Neural progenitor cell (in vitro differentiated cells): ENCODE measurements at regions not wholly inside any gene's neighbourhood (a gene's known extent, or its start where the extent isn't known, plus 50 kb on each side); places are given as distances from the start of the nearest gene placed in this dataset.
A peak's percentile ranks its signal among the peaks of the same experiment; 100 is the strongest.
"Not testable (repeated sequence)": the region's sequence is repeated elsewhere in the genome, so short reads cannot be mapped to it uniquely, and the experiment has no call there.

Experiments
- DNase-seq: peaks from one replicate; pipeline ENCODE4 v3.0.0-alpha.2; 2016; ENCODE audit warnings: low spot score
- H2AFZ ChIP-seq: fragments of 200-600 bp; sonication (generic); replicated peaks from 2 replicates; pipeline ENCODE4 v1.6.1; 2016; ENCODE audit warnings: antibody characterized with exemption
- H3F3A ChIP-seq: fragments of 200-600 bp; sonication (generic); 2 replicates; pipeline ENCODE4 v1.6.1; 2016; ENCODE audit warnings: antibody characterized with exemption, low read depth
- H3K27ac ChIP-seq: fragments of 200-600 bp; sonication (generic); 2 replicates; pipeline ENCODE4 v1.5.1; 2016; ENCODE audit warnings: mild to moderate bottlenecking
- H3K27me3 ChIP-seq: fragments of 200-600 bp; sonication (generic); 2 replicates; pipeline ENCODE4 v1.6.1; 2016; ENCODE audit warnings: mild to moderate bottlenecking, moderate library complexity
- H3K36me3 ChIP-seq: fragments of 200-600 bp; sonication (generic); 2 replicates; pipeline ENCODE4 v1.5.1; 2016
- H3K4me1 ChIP-seq: fragments of 200-600 bp; sonication (generic); 2 replicates; pipeline ENCODE4 v1.6.1; 2016; ENCODE audit warnings: mixed run types
- H3K4me2 ChIP-seq: fragments of 200-600 bp; sonication (generic); 2 replicates; pipeline ENCODE4 v1.6.1; 2016
- H3K4me3 ChIP-seq: fragments of 200-600 bp; sonication (generic); 2 replicates; pipeline ENCODE4 v1.5.1; 2016
- H3K79me2 ChIP-seq: fragments of 200-600 bp; sonication (generic); 2 replicates; pipeline ENCODE4 v1.6.1; 2016; ENCODE audit warnings: low read depth
- H3K9ac ChIP-seq: fragments of 200-600 bp; sonication (generic); 2 replicates; pipeline ENCODE4 v1.6.1; 2016
- H3K9me3 ChIP-seq: fragments of 200-600 bp; sonication (generic); 2 replicates; pipeline ENCODE4 v1.5.1; 2016; ENCODE audit warnings: low read depth
- H4K20me1 ChIP-seq: fragments of 200-600 bp; sonication (generic); 2 replicates; pipeline ENCODE4 v1.6.1; 2016; ENCODE audit warnings: low read depth
- H3K27ac Mint-ChIP-seq: 3 replicates; pipeline ENCODE4 v1.8.0; 2021; ENCODE audit warnings: mixed read lengths
- H3K27me3 Mint-ChIP-seq: 2 replicates; pipeline ENCODE4 v1.8.0; 2022; ENCODE audit warnings: low read depth, mild to moderate bottlenecking, inconsistent platforms, moderate library complexity, mixed read lengths; ENCODE audit not compliant: insufficient read depth
- H3K36me3 Mint-ChIP-seq: 3 replicates; pipeline ENCODE4 v1.8.0; 2021; ENCODE audit warnings: mixed read lengths
- H3K4me1 Mint-ChIP-seq: 3 replicates; pipeline ENCODE4 v1.8.0; 2021; ENCODE audit warnings: mixed read lengths
- H3K4me3 Mint-ChIP-seq: 3 replicates; pipeline ENCODE4 v1.8.0; 2021; ENCODE audit warnings: mild to moderate bottlenecking, moderate library complexity, mixed read lengths
- H3K9me3 Mint-ChIP-seq: 3 replicates; pipeline ENCODE4 v1.8.0; 2020; ENCODE audit warnings: mixed read lengths
- CTCF ChIP-seq: fragments of 200-600 bp; sonication (generic); IDR thresholded peaks from 2 replicates; pipeline ENCODE4 v1.5.1; 2017; ENCODE audit warnings: antibody characterized with exemption, mild to moderate bottlenecking
- EZH2 ChIP-seq: fragments of 200-600 bp; sonication (generic); IDR thresholded peaks from 2 replicates; pipeline ENCODE4 v1.6.1; 2017; ENCODE audit warnings: antibody characterized with exemption, mild to moderate bottlenecking, moderate library complexity
- EZH2phosphoT487 ChIP-seq: fragments of 200-600 bp; sonication (generic); IDR thresholded peaks from 2 replicates; pipeline ENCODE4 v1.6.1; 2017; ENCODE audit warnings: antibody characterized with exemption

- DNase-seq = no peak
- H3K4me2 ChIP-seq = no peak overlapping the region
- Mint-ChIP-seq H3K9me3 (peaks cover 44% of the 10 kb centered on the region), H3K27me3 (no peaks in the 10 kb centered on the region), H3K36me3 (peaks cover 12% of the 10 kb centered on the region), H3K27ac (no peak overlapping the region), H3K4me3 (no peak overlapping the region), H3K4me1 (no peaks in the 10 kb centered on the region)
- no peaks in the 10 kb centered on the region for H4K20me1 ChIP-seq
- no peak overlapping the region for H3K27ac ChIP-seq
- no peak for TF ChIP-seq EZH2phosphoT487
- no peak for TF ChIP-seq CTCF
- TF ChIP-seq EZH2 = no peak
- H3K9me3 ChIP-seq = no peaks in the 10 kb centered on the region
- no peaks in the 10 kb centered on the region for H3K79me2 ChIP-seq
- no peak overlapping the region for H3K9ac ChIP-seq
- H3K4me1 ChIP-seq = no peaks in the 10 kb centered on the region
- no peaks in the 10 kb centered on the region for H3K36me3 ChIP-seq
- no peaks in the 10 kb centered on the region for H3F3A ChIP-seq
- no peaks in the 10 kb centered on the region for H3K27me3 ChIP-seq
- H3K4me3 ChIP-seq = no peak overlapping the region
- no peak overlapping the region for H2AFZ ChIP-seq
Measured at GRCh38 chr13:80704369-80704768, 363.4 kb upstream of the SPRY2 start.

GRCh38 chr13:80695841-80696240, 354.9 kb upstream of the SPRY2 start:
- no peaks in the 10 kb centered on the region for H4K20me1 ChIP-seq
- H3K4me2 ChIP-seq = no peak overlapping the region
- H3K9me3 ChIP-seq = no peaks in the 10 kb centered on the region
- no peaks in the 10 kb centered on the region for H3F3A ChIP-seq
- H3K27me3 Mint-ChIP-seq = no peaks in the 10 kb centered on the region
- H3K36me3 Mint-ChIP-seq = peaks cover 9% of the 10 kb centered on the region
- no peaks in the 10 kb centered on the region for H3K36me3 ChIP-seq
- no peak for TF ChIP-seq EZH2
- no peak for TF ChIP-seq EZH2phosphoT487
- TF ChIP-seq CTCF = no peak
- no peak overlapping the region for H3K4me3 Mint-ChIP-seq
- no peaks in the 10 kb centered on the region for H3K27me3 ChIP-seq
- peaks cover 5% of the 10 kb centered on the region for H3K4me1 Mint-ChIP-seq
- H3K4me1 ChIP-seq = peaks cover 8% of the 10 kb centered on the region
- no peaks in the 10 kb centered on the region for H3K79me2 ChIP-seq
- H3K9ac ChIP-seq = no peak overlapping the region
- no peak overlapping the region for H2AFZ ChIP-seq
- H3K27ac Mint-ChIP-seq = no peak overlapping the region
- peak; percentile 22 for DNase-seq
- H3K27ac ChIP-seq = no peak overlapping the region
- no peak overlapping the region for H3K4me3 ChIP-seq
- peaks cover 37% of the 10 kb centered on the region for H3K9me3 Mint-ChIP-seq

- H3K9me3 ChIP-seq, H3K4me1 Mint-ChIP-seq, H3K27ac ChIP-seq, H4K20me1 ChIP-seq, H2AFZ ChIP-seq, H3F3A ChIP-seq, H3K4me3 ChIP-seq, H3K27ac Mint-ChIP-seq, H3K79me2 ChIP-seq, H3K4me2 ChIP-seq, H3K9ac ChIP-seq, H3K4me1 ChIP-seq, H3K4me3 Mint-ChIP-seq, H3K36me3 ChIP-seq, H3K27me3 Mint-ChIP-seq, DNase-seq, H3K27me3 ChIP-seq: not testable (repeated sequence)
- H3K9me3 Mint-ChIP-seq = peaks cover 44% of the 10 kb centered on the region
- peaks cover 12% of the 10 kb centered on the region for H3K36me3 Mint-ChIP-seq
Measured at GRCh38 chr13:80691814-80692213, 350.9 kb upstream of the SPRY2 start.

GRCh38 chr13:80690208-80690607, 349.3 kb upstream of the SPRY2 start:
- H3K4me3 Mint-ChIP-seq = no peak overlapping the region
- Histone ChIP-seq H3K4me1 (no peaks in the 10 kb centered on the region), H3K4me2 (no peak overlapping the region), H3K9ac (no peak overlapping the region), H3K36me3 (no peaks in the 10 kb centered on the region), H3K27me3 (no peaks in the 10 kb centered on the region), H2AFZ (no peak overlapping the region), H3K79me2 (no peaks in the 10 kb centered on the region), H3F3A (no peaks in the 10 kb centered on the region), H3K27ac (no peak overlapping the region), H4K20me1 (no peaks in the 10 kb centered on the region), H3K4me3 (no peak overlapping the region), H3K9me3 (no peaks in the 10 kb centered on the region)
- no peak overlapping the region for H3K27ac Mint-ChIP-seq
- H3K27me3 Mint-ChIP-seq = no peaks in the 10 kb centered on the region
- no peak for DNase-seq
- H3K4me1 Mint-ChIP-seq = peaks cover 9% of the 10 kb centered on the region
- peaks cover 44% of the 10 kb centered on the region for H3K9me3 Mint-ChIP-seq
- TF ChIP-seq CTCF (no peak), EZH2phosphoT487 (no peak), EZH2 (no peak)
- peaks cover 12% of the 10 kb centered on the region for H3K36me3 Mint-ChIP-seq
